HFF-Myc (cell line): ENCODE measurements at regions not wholly inside any gene's neighbourhood (a gene's known extent, or its start where the extent isn't known, plus 50 kb on each side); places are given as distances from the start of the nearest gene placed in this dataset.
"Not testable (repeated sequence)": the region's sequence is repeated elsewhere in the genome, so short reads cannot be mapped to it uniquely, and the experiment has no call there.

Experiments
- DNase-seq: peaks from one replicate; pipeline ENCODE4 v3.0.0-alpha.2; 2011; ENCODE audit warnings: low read depth; ENCODE audit errors: extremely low read depth
- H3K4me3 ChIP-seq: replicated peaks from 2 replicates; pipeline ENCODE4 v1.5.1; 2011; ENCODE audit warnings: low read depth, mild to moderate bottlenecking, control low read depth, low read length
- TF ChIP-seq, protein P1 (sequence below): IDR thresholded peaks from 2 replicates; pipeline ENCODE4 v1.5.1; 2012; ENCODE audit warnings: mild to moderate bottlenecking, low read depth, low read length, control low read depth; ENCODE audit errors: missing control alignments

DNA sequence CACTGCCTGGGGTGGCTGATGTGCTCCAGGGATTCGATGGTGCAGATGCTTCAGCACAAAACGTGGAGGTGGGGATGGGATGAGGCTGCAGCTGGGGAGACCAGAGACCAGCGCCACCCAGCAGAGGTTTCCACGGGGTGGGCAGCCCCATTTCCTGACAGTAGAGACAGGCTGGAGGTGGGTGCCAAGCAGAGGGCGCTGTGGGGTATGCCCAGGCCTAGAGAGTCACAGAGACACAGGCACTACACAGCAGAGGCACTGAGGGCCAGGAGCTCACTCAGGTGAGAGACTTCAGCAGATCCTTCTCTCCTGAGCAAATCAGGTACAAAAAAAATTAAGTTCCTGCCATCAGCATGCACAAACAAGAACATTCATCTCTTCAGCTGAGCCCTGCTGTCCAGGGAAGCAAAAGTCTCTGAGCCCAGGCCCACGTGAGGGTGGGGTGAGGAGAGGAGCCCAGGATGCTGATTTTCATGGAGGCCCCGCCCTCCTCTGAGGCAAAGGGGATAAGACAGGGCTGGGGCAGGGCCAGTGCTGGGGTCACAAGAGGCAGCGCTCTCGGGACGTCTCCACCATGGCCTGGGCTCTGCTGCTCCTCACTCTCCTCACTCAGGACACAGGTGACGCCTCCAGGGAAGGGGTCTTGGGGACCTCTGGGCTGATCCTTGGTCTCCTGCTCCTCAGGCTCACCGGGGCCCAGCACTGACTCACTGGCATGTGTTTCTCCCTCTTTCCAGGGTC is 53.1 kb downstream of the GGTLC2 start:
- H3K4me3 ChIP-seq: no peak overlapping the region
- TF ChIP-seq, protein P1, sequence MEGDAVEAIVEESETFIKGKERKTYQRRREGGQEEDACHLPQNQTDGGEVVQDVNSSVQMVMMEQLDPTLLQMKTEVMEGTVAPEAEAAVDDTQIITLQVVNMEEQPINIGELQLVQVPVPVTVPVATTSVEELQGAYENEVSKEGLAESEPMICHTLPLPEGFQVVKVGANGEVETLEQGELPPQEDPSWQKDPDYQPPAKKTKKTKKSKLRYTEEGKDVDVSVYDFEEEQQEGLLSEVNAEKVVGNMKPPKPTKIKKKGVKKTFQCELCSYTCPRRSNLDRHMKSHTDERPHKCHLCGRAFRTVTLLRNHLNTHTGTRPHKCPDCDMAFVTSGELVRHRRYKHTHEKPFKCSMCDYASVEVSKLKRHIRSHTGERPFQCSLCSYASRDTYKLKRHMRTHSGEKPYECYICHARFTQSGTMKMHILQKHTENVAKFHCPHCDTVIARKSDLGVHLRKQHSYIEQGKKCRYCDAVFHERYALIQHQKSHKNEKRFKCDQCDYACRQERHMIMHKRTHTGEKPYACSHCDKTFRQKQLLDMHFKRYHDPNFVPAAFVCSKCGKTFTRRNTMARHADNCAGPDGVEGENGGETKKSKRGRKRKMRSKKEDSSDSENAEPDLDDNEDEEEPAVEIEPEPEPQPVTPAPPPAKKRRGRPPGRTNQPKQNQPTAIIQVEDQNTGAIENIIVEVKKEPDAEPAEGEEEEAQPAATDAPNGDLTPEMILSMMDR: no peak
- no peak for DNase-seq

GRCh38 chr22:22698263-22698750 is 53.9 kb downstream of the GGTLC2 start:
- no peak overlapping the region for H3K4me3 ChIP-seq
- TF ChIP-seq, protein P1: no peak
- DNase-seq: no peak

GRCh38 chr22:22700631-22701030 is 56.2 kb downstream of the GGTLC2 start:
- DNase-seq: no peak
- TF ChIP-seq, protein P1: no peak

GRCh38 chr22:22701557-22701956 is 57.1 kb downstream of the GGTLC2 start:
- not testable (repeated sequence) for DNase-seq, H3K4me3 ChIP-seq

More at GRCh38 chr22:22700631-22701030, 56.2 kb downstream of the GGTLC2 start:
- H3K4me3 ChIP-seq: no peak overlapping the region

DNA sequence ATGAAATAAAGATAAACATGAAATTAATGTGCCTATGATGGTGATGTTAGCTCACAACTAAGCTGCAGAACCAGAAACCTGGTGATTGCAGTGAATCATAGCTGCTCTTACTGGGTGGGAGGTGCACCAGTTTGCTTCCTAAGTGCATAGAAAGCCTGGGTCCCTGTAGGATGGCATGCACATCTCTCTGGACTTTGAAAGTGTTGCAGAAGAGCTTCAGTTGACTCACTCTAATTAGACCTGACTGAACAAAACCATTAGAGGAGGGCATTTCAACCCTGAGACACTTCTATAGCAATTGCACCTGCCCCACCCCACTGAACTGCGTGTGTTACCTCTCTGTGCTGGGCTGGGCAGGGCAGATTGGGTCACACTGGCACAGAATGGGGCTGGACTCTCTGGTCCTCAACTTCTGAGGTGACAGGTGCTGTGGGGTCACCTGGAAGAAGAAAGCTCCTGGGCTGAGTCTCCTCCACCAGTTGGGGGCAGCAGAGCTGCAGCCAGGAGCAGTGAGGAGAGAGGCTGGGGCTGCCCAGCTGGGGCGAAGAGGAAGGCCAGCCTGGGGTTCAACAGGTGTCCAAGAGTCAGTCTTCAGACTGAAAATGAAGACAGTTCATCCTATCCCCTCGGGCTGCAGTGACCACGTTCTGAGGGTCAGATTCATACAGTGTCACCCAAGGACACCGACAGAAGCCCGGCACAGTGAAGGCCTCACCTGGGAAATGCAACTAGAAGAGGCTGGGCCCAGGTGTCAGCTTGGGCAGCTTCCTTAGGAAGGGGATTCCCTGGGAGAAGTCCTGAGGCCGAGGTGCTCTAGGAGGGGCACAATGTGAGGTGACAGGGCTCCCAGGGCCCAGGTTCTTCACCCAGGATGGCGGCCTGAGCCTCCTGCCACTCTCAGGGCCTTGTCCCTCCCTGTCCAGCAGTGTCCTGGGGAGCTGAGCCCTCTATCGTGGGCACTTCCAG is 58.1 kb downstream of the GGTLC2 start:
- H3K4me3 ChIP-seq: no peak overlapping the region
- DNase-seq: no peak
- TF ChIP-seq, protein P1: peak; percentile 12

GRCh38 chr22:22703203-22703570 is 58.8 kb downstream of the GGTLC2 start:
- no peak overlapping the region for H3K4me3 ChIP-seq
- DNase-seq: no peak
- TF ChIP-seq, protein P1: no peak

- no peak for DNase-seq
- TF ChIP-seq, protein P1: no peak
- no peak overlapping the region for H3K4me3 ChIP-seq
These were observed 59.3 kb downstream of the GGTLC2 start for GRCh38 chr22:22703715-22704114.
